GM12878 (cell line): ENCODE measurements at regions not wholly inside any gene's neighbourhood (a gene's known extent, or its start where the extent isn't known, plus 50 kb on each side); places are given as distances from the start of the nearest gene placed in this dataset.

Experiments used
- ATAC-seq: fragments of 200-7000 bp; cut with Tn5 transposase; 3 replicates; pipeline ENCODE4 v1.9.1; 2020; ENCODE audit warnings: mild to moderate bottlenecking, moderate library complexity
- BruUV-seq: library from RNA; stranded (reverse); fragments of 400-500 nt; replicated peaks from 2 replicates; lab custom pipeline; 2021; lab: Mats Ljungman, UMichigan
- CTCF ChIA-PET: fragments of 300-600 bp; sonication (Branson Sonifier 250); formaldehyde crosslinking; extraction: SDS; loops from one replicate; lab custom pipeline; 2021; ENCODE audit warnings: inconsistent platforms; lab: Yijun Ruan, JAX
- POLR2A ChIA-PET: fragments of 350-600 bp; formaldehyde crosslinking; extraction: SDS; loops from one replicate; lab custom pipeline; 2021; ENCODE audit warnings: inconsistent platforms; lab: Charles Lee
- RAD21 ChIA-PET: fragments of 300-600 bp; sonication (Branson Sonifier 250); formaldehyde crosslinking; loops from one replicate; lab custom pipeline; 2023; ENCODE audit warnings: antibody characterized with exemption; ENCODE audit not compliant: unreplicated experiment; lab: Charles Lee
- SMC1A ChIA-PET: fragments of 300-600 bp; sonication (Branson Sonifier 250); formaldehyde crosslinking; loops from one replicate; lab custom pipeline; 2023; ENCODE audit not compliant: unreplicated experiment, uncharacterized antibody; lab: Charles Lee
- DNase-seq: peaks from one replicate; pipeline ENCODE4 v3.0.0-alpha.2; 2011; ENCODE audit warnings: low read depth, low spot score
- FAIRE-seq: peaks from 3 replicates; lab custom pipeline; 2011; peaks lifted over from hg19 to GRCh38; lab: Jason Lieb, UNC
- H2AFZ ChIP-seq: 2 replicates; pipeline ENCODE4 v1.6.0; 2011; ENCODE audit warnings: low read depth, low read length, control low read depth; ENCODE audit not compliant: control insufficient read depth
- H3K27ac ChIP-seq: 2 replicates; pipeline ENCODE4 v1.5.1; 2011; ENCODE audit warnings: control low read depth; ENCODE audit not compliant: control insufficient read depth, insufficient read depth
- H3K27me3 ChIP-seq, 2 experiments: replicated peaks in 1 of 2; 2 replicates each; pipeline versions ENCODE4 v1.6.0 to v1.6.1; 2011; ENCODE audit warnings: low read length in 1 of 2; ENCODE audit not compliant: control insufficient read depth in 2 of 2, insufficient read depth in 2 of 2
- H3K36me3 ChIP-seq, 2 experiments: 2 replicates each; pipeline ENCODE4 v1.5.1; 2011; ENCODE audit warnings: low read length in 1 of 2; ENCODE audit not compliant: control insufficient read depth in 2 of 2, insufficient read depth in 2 of 2
- H3K4me1 ChIP-seq: 2 replicates; pipeline ENCODE4 v1.6.1; 2011; ENCODE audit warnings: mild to moderate bottlenecking, low read length, moderate library complexity, mixed read lengths; ENCODE audit not compliant: control insufficient read depth, insufficient read depth
- H3K4me2 ChIP-seq: 2 replicates; pipeline ENCODE4 v1.6.0; 2011; ENCODE audit warnings: control low read depth; ENCODE audit not compliant: control insufficient read depth, insufficient read depth
- H3K4me3 ChIP-seq: fragments of 200-600 bp; sonication (generic); 2 replicates; pipeline ENCODE4 v1.5.1; 2016
- H3K79me2 ChIP-seq: 2 replicates; pipeline ENCODE4 v1.6.0; 2011; ENCODE audit warnings: low read length; ENCODE audit not compliant: control insufficient read depth, insufficient read depth
- H3K9ac ChIP-seq: 2 replicates; pipeline ENCODE4 v1.8.0; 2011; ENCODE audit warnings: low read length, control low read depth, mixed read lengths; ENCODE audit not compliant: control insufficient read depth, insufficient read depth
- H3K9me3 ChIP-seq: replicated peaks from 3 replicates; pipeline ENCODE4 v1.5.1; 2011; ENCODE audit warnings: mild to moderate bottlenecking, low read length; ENCODE audit not compliant: control insufficient read depth, insufficient read depth
- H4K20me1 ChIP-seq: 2 replicates; pipeline ENCODE4 v1.6.0; 2011; ENCODE audit not compliant: control insufficient read depth, insufficient read depth
- BCL11A ChIP-seq: IDR thresholded peaks from 2 replicates; pipeline ENCODE4 v1.6.1; 2011; ENCODE audit warnings: low read depth, low read length
- BCL3 ChIP-seq: IDR thresholded peaks from 2 replicates; pipeline ENCODE4 v1.6.1; 2011; ENCODE audit warnings: borderline replicate concordance, low read depth, mild to moderate bottlenecking, moderate library complexity, low read length; ENCODE audit not compliant: insufficient read depth, poor library complexity, severe bottlenecking
- BMI1 ChIP-seq: fragments of 450-650 bp; IDR thresholded peaks from 2 replicates; pipeline ENCODE4 v1.6.1; 2016; ENCODE audit warnings: mild to moderate bottlenecking, moderate library complexity, borderline replicate concordance
- CHD4 ChIP-seq: fragments of 200-600 bp; sonication (generic); IDR thresholded peaks from 2 replicates; pipeline ENCODE4 v1.6.1; 2016; ENCODE audit warnings: mild to moderate bottlenecking
- GATAD2B ChIP-seq: fragments of 450-650 bp; conservative IDR thresholded peaks from 2 replicates; pipeline ENCODE4 v1.6.1; 2017; ENCODE audit warnings: low read depth, mild to moderate bottlenecking, moderate library complexity
- HSF1 ChIP-seq: fragments of 150-350 bp; IDR thresholded peaks from 2 replicates; pipeline ENCODE4 v1.6.1; 2014; ENCODE audit warnings: mild to moderate bottlenecking, low read depth, low read length
- MEF2B ChIP-seq: fragments of 450-650 bp; IDR thresholded peaks from 2 replicates; pipeline ENCODE4 v1.6.1; 2018; ENCODE audit warnings: mild to moderate bottlenecking, moderate library complexity; ENCODE audit not compliant: partially characterized antibody, poor library complexity, severe bottlenecking
- NBN ChIP-seq: fragments of 450-650 bp; IDR thresholded peaks from 2 replicates; pipeline ENCODE4 v1.6.1; 2016
- TCF7 ChIP-seq: IDR thresholded peaks from 2 replicates; pipeline ENCODE4 v1.6.1; 2014; ENCODE audit warnings: antibody characterized with exemption, borderline replicate concordance
- ZBTB11 ChIP-seq: fragments of 450-650 bp; formaldehyde crosslinking; IDR thresholded peaks from 2 replicates; pipeline ENCODE4 v1.5.0; 2022; ENCODE audit warnings: mild to moderate bottlenecking, missing genetic modification characterization
- WGBS: methylation state at CpG from one replicate; pipeline ENCODE4 v1.1.6; 2016; ENCODE audit warnings: low lambda C conversion rate; ENCODE audit not compliant: insufficient replicate concordance, insufficient coverage; ENCODE audit errors: missing lambda C conversion rate; 5-methylcytosine and 5-hydroxymethylcytosine counted together
- in situ Hi-C: fragments of 300-500 bp; cut with MboI; formaldehyde crosslinking; loops from 9 replicates; pipeline ENCODE4 v1.14.3; 2018; ENCODE audit warnings: mixed read lengths
- intact Hi-C: fragments of 100-400 bp; cut with micrococcal nuclease; formaldehyde crosslinking; loops from one replicate; pipeline ENCODE4 v1.14.2; 2022; ENCODE audit not compliant: unreplicated experiment

- H3K36me3 ChIP-seq = no peaks in the 10 kb centered on the region
- no peaks in the 10 kb centered on the region for H3K79me2 ChIP-seq
- BruUV-seq = no TSS peak
- SMC1A ChIA-PET = interaction anchor here (0.8 kb wide), 1 partner anchor 10 kb away, joined by 4 read pairs; no protein-coding TSS in a partner anchor
- CTCF ChIA-PET = no interaction called here
- no peaks in the 10 kb centered on the region; the same call in 2 of the 3 replicates for H3K9me3 ChIP-seq
- in situ Hi-C loops = loop anchor here (5.0 kb wide), 1 partner anchor 36 kb away; no protein-coding TSS in a partner anchor
- ATAC-seq (no peak), DNase-seq (no peak), FAIRE-seq (no peak)
- RAD21 ChIA-PET = no interaction called here
- no peaks in the 10 kb centered on the region for H3K27me3 ChIP-seq
- H3K4me3 ChIP-seq = no peak overlapping the region
- H3K4me2 ChIP-seq = no peak overlapping the region
- no peak overlapping the region for H2AFZ ChIP-seq
- H3K9ac ChIP-seq = no peak overlapping the region
- POLR2A ChIA-PET = no interaction called here
- no peaks in the 10 kb centered on the region for H3K4me1 ChIP-seq
- TF ChIP-seq MEF2B (no peak), HSF1 (no peak)
- WGBS = 77% methylated on average over 2 of the region's 2 CpGs
- H4K20me1 ChIP-seq = no peaks in the 10 kb centered on the region
- intact Hi-C loops = no loop called here
- no peak overlapping the region for H3K27ac ChIP-seq
Measured at GRCh38 chr18:8893221-8893620, 187.9 kb downstream of the MTCL1 start.

- Histone ChIP-seq H2AFZ (no peak overlapping the region), H4K20me1 (no peaks in the 10 kb centered on the region), H3K9ac (no peak overlapping the region), H3K4me1 (no peaks in the 10 kb centered on the region), H3K27me3 (no peaks in the 10 kb centered on the region), H3K9me3 (no peaks in the 10 kb centered on the region; the same call in 2 of the 3 replicates), H3K4me2 (no peak overlapping the region), H3K4me3 (no peak overlapping the region), H3K79me2 (no peaks in the 10 kb centered on the region), H3K36me3 (no peaks in the 10 kb centered on the region), H3K27ac (no peak overlapping the region)
- ChIA-PET POLR2A (no interaction called here), SMC1A (no interaction called here), RAD21 (no interaction called here), CTCF (no interaction called here)
- ATAC-seq (no peak), FAIRE-seq (no peak), DNase-seq (no peak)
- in situ Hi-C loops = loop anchor here (5.0 kb wide), 1 partner anchor 36 kb away; no protein-coding TSS in a partner anchor
- BruUV-seq = no TSS peak
- 0% methylated on average over 2 of the region's 2 CpGs for WGBS
- intact Hi-C loops = no loop called here
- TF ChIP-seq BCL3 (no peak), BCL11A (no peak), CHD4 (no peak), NBN (no peak), MEF2B (no peak), TCF7 (no peak), BMI1 (no peak), GATAD2B (no peak), ZBTB11 (CRISPR knock-in tag) (no peak)
Measured at GRCh38 chr18:8893628-8894231, 188.4 kb downstream of the MTCL1 start.
